IPS-NIHi11 (cell line): ENCODE measurements at regions not wholly inside any gene's neighbourhood (a gene's known extent, or its start where the extent isn't known, plus 50 kb on each side); places are given as distances from the start of the nearest gene placed in this dataset.

ENCODE experiments used
- DNase-seq: peaks from one replicate; pipeline ENCODE4 v3.0.0; 2012; ENCODE audit warnings: mixed read lengths, low spot score

GRCh38 chr3:77868725-77869124 lies 828.8 kb downstream of the ROBO2 start:
- no peak for DNase-seq

GRCh38 chr3:77869423-77869822 lies 829.5 kb downstream of the ROBO2 start:
- no peak for DNase-seq

GRCh38 chr3:77871436-77871835 lies 831.5 kb downstream of the ROBO2 start:
- DNase-seq, result no peak

- DNase-seq, result no peak
These were observed 833.7 kb downstream of the ROBO2 start for GRCh38 chr3:77873598-77873997.

- DNase-seq, result no peak
These were observed 845.5 kb downstream of the ROBO2 start for GRCh38 chr3:77885381-77885780.

- no peak for DNase-seq
These were observed 847.7 kb downstream of the ROBO2 start for GRCh38 chr3:77887611-77888010.

GRCh38 chr3:77889616-77890015 lies 849.7 kb downstream of the ROBO2 start:
- DNase-seq, result no peak

GRCh38 chr3:77898621-77899020 lies 858.7 kb downstream of the ROBO2 start:
- DNase-seq, result no peak

- no peak for DNase-seq
These were observed 862.8 kb downstream of the ROBO2 start for GRCh38 chr3:77902675-77903074.

GRCh38 chr3:77906102-77906709 lies 866.3 kb downstream of the ROBO2 start:
- no peak for DNase-seq

GRCh38 chr3:77913524-77914174 lies 873.8 kb downstream of the ROBO2 start:
- no peak for DNase-seq

- no peak for DNase-seq
These were observed 875.4 kb downstream of the ROBO2 start for GRCh38 chr3:77915336-77915735.

- DNase-seq, result no peak
These were observed 877.3 kb downstream of the ROBO2 start for GRCh38 chr3:77917225-77917624.

GRCh38 chr3:77919244-77919643 lies 879.3 kb downstream of the ROBO2 start:
- DNase-seq, result no peak

- DNase-seq, result no peak
These were observed 891.5 kb downstream of the ROBO2 start for GRCh38 chr3:77931255-77932009.

GRCh38 chr3:77932926-77933325 lies 893.0 kb downstream of the ROBO2 start:
- DNase-seq, result no peak

GRCh38 chr3:77933926-77934325 lies 894.0 kb downstream of the ROBO2 start:
- DNase-seq, result no peak

GRCh38 chr3:77935418-77935817 lies 895.5 kb downstream of the ROBO2 start:
- DNase-seq, result no peak

GRCh38 chr3:77939726-77940125 lies 899.8 kb downstream of the ROBO2 start:
- no peak for DNase-seq

GRCh38 chr3:77943598-77943997 lies 903.7 kb downstream of the ROBO2 start:
- no peak for DNase-seq

GRCh38 chr3:77945320-77945719 lies 905.4 kb downstream of the ROBO2 start:
- no peak for DNase-seq

- no peak for DNase-seq
These were observed 907.8 kb downstream of the ROBO2 start for GRCh38 chr3:77947671-77948070.

GRCh38 chr3:77967621-77968020 lies 927.7 kb downstream of the ROBO2 start:
- DNase-seq, result no peak
